Brain microvascular endothelial cell (primary cell): ENCODE measurements at regions not wholly inside any gene's neighbourhood (a gene's known extent, or its start where the extent isn't known, plus 50 kb on each side); places are given as distances from the start of the nearest gene placed in this dataset.

Source experiments
- DNase-seq: peaks from one replicate; pipeline ENCODE4 v3.0.0-alpha.2; 2020
- H3K27ac ChIP-seq: fragments of 250-450 bp; sonication (Bioruptor Pico); 2 replicates; pipeline ENCODE4 v1.5.1; 2020; ENCODE audit warnings: mild to moderate bottlenecking, moderate library complexity
- H3K27me3 ChIP-seq: fragments of 250-450 bp; sonication (Bioruptor Pico); replicated peaks from 2 replicates; pipeline ENCODE4 v1.5.1; 2020; ENCODE audit warnings: mild to moderate bottlenecking
- H3K36me3 ChIP-seq: fragments of 250-450 bp; sonication (Bioruptor Pico); replicated peaks from 2 replicates; pipeline ENCODE4 v1.5.1; 2020; ENCODE audit warnings: mild to moderate bottlenecking
- H3K4me3 ChIP-seq: 2 replicates; pipeline ENCODE4 v1.5.1; 2011; ENCODE audit warnings: low read depth, mild to moderate bottlenecking, control low read depth, low read length, moderate library complexity
- CTCF ChIP-seq: IDR thresholded peaks from 2 replicates; pipeline ENCODE4 v1.5.1; 2011; ENCODE audit warnings: low read depth, mild to moderate bottlenecking, moderate library complexity, low read length, control low read depth, inconsistent platforms; ENCODE audit errors: missing control alignments
- in situ Hi-C: cut with HindIII; loops from 2 replicates; pipeline ENCODE4 v1.10.0; 2017; ENCODE audit warnings: low sequenced_read_pairs, low pct_ligation_motif_present

- H3K36me3 ChIP-seq = no peaks in the 10 kb centered on the region
- in situ Hi-C loops = no loop called here
- no peak overlapping the region for H3K4me3 ChIP-seq
- DNase-seq = no peak
- H3K27ac ChIP-seq = no peak overlapping the region
- no peaks in the 10 kb centered on the region for H3K27me3 ChIP-seq
- no peak for TF ChIP-seq CTCF
Observed at GRCh38 chr16:63188086-63188771, 1152.0 kb upstream of the CDH8 start.

GRCh38 chr16:63187638-63188037 lies 1151.4 kb upstream of the CDH8 start:
- in situ Hi-C loops = no loop called here
- no peak for DNase-seq
- no peak overlapping the region for H3K4me3 ChIP-seq

GRCh38 chr16:63185235-63185780 lies 1149.1 kb upstream of the CDH8 start:
- TF ChIP-seq CTCF = no peak
- in situ Hi-C loops = no loop called here

More at GRCh38 chr16:63187638-63188037, 1151.4 kb upstream of the CDH8 start:
- TF ChIP-seq CTCF = no peak
- H3K36me3 ChIP-seq = no peaks in the 10 kb centered on the region
- no peaks in the 10 kb centered on the region for H3K27me3 ChIP-seq
- H3K27ac ChIP-seq = no peak overlapping the region

GRCh38 chr16:63183743-63184142 lies 1147.5 kb upstream of the CDH8 start:
- in situ Hi-C loops = no loop called here
- no peak for DNase-seq
- no peak for TF ChIP-seq CTCF

More at GRCh38 chr16:63185235-63185780, 1149.1 kb upstream of the CDH8 start:
- H3K27me3 ChIP-seq = no peaks in the 10 kb centered on the region
- H3K27ac ChIP-seq = no peak overlapping the region
- H3K36me3 ChIP-seq = no peaks in the 10 kb centered on the region
- no peak overlapping the region for H3K4me3 ChIP-seq
- no peak for DNase-seq

GRCh38 chr16:63175313-63175712 lies 1139.1 kb upstream of the CDH8 start:
- no peaks in the 10 kb centered on the region for H3K36me3 ChIP-seq
- H3K27ac ChIP-seq = no peak overlapping the region
- in situ Hi-C loops = no loop called here
- no peaks in the 10 kb centered on the region for H3K27me3 ChIP-seq
- DNase-seq = no peak
- H3K4me3 ChIP-seq = no peak overlapping the region
- no peak for TF ChIP-seq CTCF

More at GRCh38 chr16:63183743-63184142, 1147.5 kb upstream of the CDH8 start:
- Histone ChIP-seq H3K36me3 (no peaks in the 10 kb centered on the region), H3K27ac (no peak overlapping the region), H3K4me3 (no peak overlapping the region), H3K27me3 (no peaks in the 10 kb centered on the region)
